ENCODE measurements at regions not wholly inside any gene's neighbourhood (a gene's known extent, or its start where the extent isn't known, plus 50 kb on each side); places are given as distances from the start of the nearest gene placed in this dataset.
"Not testable (repeated sequence)": the region's sequence is repeated elsewhere in the genome, so short reads cannot be mapped to it uniquely, and the experiment has no call there.

- no peak for DNase-seq
Measured at GRCh38 chr1:208737922-208738321, 493.7 kb upstream of the PLXNA2 start.

- DNase-seq, result not testable (repeated sequence)
Measured at GRCh38 chr1:208739636-208740035, 495.5 kb upstream of the PLXNA2 start.

GRCh38 chr1:208741296-208741695 lies 497.1 kb upstream of the PLXNA2 start:
- no peak for DNase-seq

GRCh38 chr1:208743361-208743760 lies 499.2 kb upstream of the PLXNA2 start:
- DNase-seq, result no peak

- DNase-seq, result no peak
Measured at GRCh38 chr1:208747979-208748378, 503.8 kb upstream of the PLXNA2 start.

GRCh38 chr1:208748387-208749165 lies 504.4 kb upstream of the PLXNA2 start:
- DNase-seq, result no peak

- DNase-seq, result no peak
Measured at GRCh38 chr1:208756339-208756981, 512.3 kb upstream of the PLXNA2 start.

- DNase-seq, result no peak
Measured at GRCh38 chr1:208757846-208758245, 513.7 kb upstream of the PLXNA2 start.

GRCh38 chr1:208759255-208759654 lies 515.1 kb upstream of the PLXNA2 start:
- DNase-seq, result no peak

- no peak for DNase-seq
Measured at GRCh38 chr1:208763971-208764370, 519.8 kb upstream of the PLXNA2 start.

- no peak for DNase-seq
Measured at GRCh38 chr1:208766832-208767231, 522.6 kb upstream of the PLXNA2 start.

- no peak for DNase-seq
Measured at GRCh38 chr1:208767816-208768215, 523.6 kb upstream of the PLXNA2 start.

- no peak for DNase-seq
Measured at GRCh38 chr1:208772891-208773290, 528.7 kb upstream of the PLXNA2 start.

- DNase-seq, result no peak
Measured at GRCh38 chr1:208775841-208776240, 531.7 kb upstream of the PLXNA2 start.

GRCh38 chr1:208778417-208778816 lies 534.2 kb upstream of the PLXNA2 start:
- DNase-seq, result no peak

- DNase-seq, result peak; percentile 72
Measured at GRCh38 chr1:208781391-208782045, 537.3 kb upstream of the PLXNA2 start.

- DNase-seq, result no peak
Measured at GRCh38 chr1:208782186-208782585, 538.0 kb upstream of the PLXNA2 start.

GRCh38 chr1:208785629-208786028 lies 541.4 kb upstream of the PLXNA2 start:
- DNase-seq, result no peak

GRCh38 chr1:208787219-208787618 lies 543.0 kb upstream of the PLXNA2 start:
- DNase-seq, result no peak

- no peak for DNase-seq
Measured at GRCh38 chr1:208788013-208788540, 543.9 kb upstream of the PLXNA2 start.

GRCh38 chr1:208791456-208791855 lies 547.3 kb upstream of the PLXNA2 start:
- DNase-seq, result no peak

GRCh38 chr1:208793861-208794345 lies 549.7 kb upstream of the PLXNA2 start:
- DNase-seq, result no peak

GRCh38 chr1:208799186-208799585 lies 555.0 kb upstream of the PLXNA2 start:
- DNase-seq, result no peak

Data from NCI-H187 treated with DMSO at 0.1 percent for 48 hours (cell line).